A549 (cell line): ENCODE measurements at regions not wholly inside any gene's neighbourhood (a gene's known extent, or its start where the extent isn't known, plus 50 kb on each side); places are given as distances from the start of the nearest gene placed in this dataset.

Source experiments
- ATAC-seq, 2 experiments: fragments of 200-7000 bp in 1 of 2; fragments of >200 bp in 1 of 2; cut with Nextera tagmentation in 1 of 2; cut with Tn5 transposase in 1 of 2; 3 replicates each; pipeline versions ENCODE4 v1.8.0 to v1.9.1; 2018 to 2020; ENCODE audit warnings: mild to moderate bottlenecking in 1 of 2, moderate library complexity in 1 of 2
- CTCF ChIA-PET: fragments of 300-600 bp; sonication (Branson Sonifier 250); formaldehyde crosslinking; extraction: SDS; loops from one replicate; lab custom pipeline; 2021; ENCODE audit warnings: antibody characterized with exemption, inconsistent platforms; lab: Yijun Ruan, JAX
- POLR2A ChIA-PET: fragments of 350-600 bp; formaldehyde crosslinking; extraction: SDS; loops from one replicate; lab custom pipeline; 2021; ENCODE audit warnings: antibody characterized with exemption, inconsistent platforms; lab: Yijun Ruan, JAX
- DNase-seq, 2 experiments: peaks; one replicate each; pipeline versions ENCODE4 v3.0.0 to v3.0.0-alpha.2; 2011 to 2016; ENCODE audit warnings: low read depth in 1 of 2, low spot score in 1 of 2
- FAIRE-seq: peaks from 2 replicates; lab custom pipeline; 2011; peaks lifted over from hg19 to GRCh38; lab: Jason Lieb, UNC
- H3K27ac ChIP-seq, 2 experiments: fragments of >200 bp; sonication (Bioruptor Twin); formaldehyde crosslinking; 3 replicates each; pipeline ENCODE4 v1.5.1; 2016 to 2017
- H3K4me1 ChIP-seq: fragments of >200 bp; sonication (Bioruptor Twin); formaldehyde crosslinking; 3 replicates; pipeline ENCODE4 v1.6.1; 2016
- H3K4me2 ChIP-seq: fragments of >200 bp; sonication (Bioruptor Twin); formaldehyde crosslinking; 3 replicates; pipeline ENCODE4 v1.6.1; 2016
- H3K4me3 ChIP-seq: fragments of >200 bp; sonication (Bioruptor Twin); formaldehyde crosslinking; 3 replicates; pipeline ENCODE4 v1.5.1; 2016
- H3K9me3 ChIP-seq: fragments of >200 bp; sonication (Bioruptor Twin); formaldehyde crosslinking; 3 replicates; pipeline ENCODE4 v1.6.1; 2016
- EHF ChIP-seq: fragments of 250-450 bp; sonication (Bioruptor Pico); IDR thresholded peaks from 2 replicates; pipeline ENCODE4 v1.5.0; 2020; ENCODE audit warnings: mild to moderate bottlenecking
- EHMT2 ChIP-seq: fragments of 200-600 bp; sonication (generic); IDR thresholded peaks from 2 replicates; pipeline ENCODE4 v1.6.1; 2016; ENCODE audit warnings: antibody characterized with exemption, low read depth, mild to moderate bottlenecking, moderate library complexity
- ESRRA ChIP-seq: fragments of 150-350 bp; IDR thresholded peaks from 2 replicates; pipeline ENCODE4 v1.6.1; 2014; ENCODE audit warnings: mild to moderate bottlenecking, low read length, borderline replicate concordance
- FOSB ChIP-seq: fragments of 250-450 bp; sonication (Bioruptor Pico); IDR thresholded peaks from 2 replicates; pipeline ENCODE4 v1.5.0; 2020; ENCODE audit warnings: mild to moderate bottlenecking, moderate library complexity
- GATA3 ChIP-seq: IDR thresholded peaks from 2 replicates; pipeline ENCODE4 v1.6.1; 2012; ENCODE audit warnings: borderline replicate concordance
- HDAC2 ChIP-seq: fragments of 200-600 bp; sonication (generic); IDR thresholded peaks from 2 replicates; pipeline ENCODE4 v1.6.1; 2016
- MAFK ChIP-seq: fragments of 450-650 bp; IDR thresholded peaks from 2 replicates; pipeline ENCODE4 v1.6.1; 2014; ENCODE audit not compliant: partially characterized antibody
- NR3C1 ChIP-seq: fragments of >200 bp; sonication (Bioruptor Twin); formaldehyde crosslinking; IDR thresholded peaks from 3 replicates; pipeline ENCODE4 v1.6.1; 2017
- RAD21 ChIP-seq, 2 experiments: fragments of >200 bp in 1 of 2; sonication (Bioruptor Twin) in 1 of 2; formaldehyde crosslinking in 1 of 2; IDR thresholded peaks in 1 of 2; conservative IDR thresholded peaks in 1 of 2; 2 replicates in 1 of 2; 3 replicates in 1 of 2; pipeline ENCODE4 v1.6.1; 2012 to 2018; ENCODE audit warnings: inconsistent platforms in 1 of 2
- SMC3 ChIP-seq: fragments of >200 bp; sonication (Bioruptor Twin); formaldehyde crosslinking; IDR thresholded peaks from 3 replicates; pipeline ENCODE4 v1.6.1; 2018; ENCODE audit warnings: inconsistent platforms
- WGBS: methylation state at CpG from one replicate; pipeline ENCODE4 v1.1.6; 2017; ENCODE audit errors: missing lambda C conversion rate; 5-methylcytosine and 5-hydroxymethylcytosine counted together
- TF ChIP-seq, protein P1 (sequence below): fragments of 200-600 bp; sonication (generic); IDR thresholded peaks from 2 replicates; pipeline ENCODE4 v1.6.1; 2016; ENCODE audit warnings: antibody characterized with exemption, mild to moderate bottlenecking, moderate library complexity
- TF ChIP-seq, protein P2 (sequence below): IDR thresholded peaks from 2 replicates; pipeline ENCODE4 v1.6.1; 2012
- TF ChIP-seq, protein P3 (sequence below): fragments of >200 bp; sonication (Bioruptor Twin); formaldehyde crosslinking; IDR thresholded peaks from 2 replicates; pipeline ENCODE4 v1.6.1; 2016
- TF ChIP-seq, protein P4 (sequence below): fragments of 250-450 bp; sonication (Bioruptor Pico); IDR thresholded peaks from 2 replicates; pipeline ENCODE4 v1.5.0; 2020; ENCODE audit warnings: low read depth, mild to moderate bottlenecking, moderate library complexity

DNA sequence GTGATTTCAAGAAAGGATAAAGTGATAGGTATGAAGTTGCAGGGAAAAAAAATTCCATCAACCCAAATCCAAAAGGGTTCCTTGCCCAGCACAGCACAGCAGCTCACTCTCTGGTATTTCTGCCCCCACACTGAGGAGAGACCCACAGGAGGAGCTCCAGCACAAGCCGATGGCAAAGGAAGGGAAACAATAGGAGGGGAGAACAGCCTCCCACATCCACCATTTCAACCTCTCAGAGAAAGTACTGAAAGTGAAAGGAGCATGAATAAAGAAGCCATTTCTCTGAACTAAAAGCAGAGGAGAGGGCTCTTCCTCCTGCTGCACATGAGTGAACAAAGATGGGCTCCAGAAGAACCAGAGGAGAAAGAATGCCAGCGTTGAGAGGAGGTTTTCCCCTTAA is 54.9 kb upstream of the ZSWIM6 start:
- TF ChIP-seq RAD21 (conservative IDR thresholded peaks at IDR 0.05 in 1 of 2, IDR thresholded peaks at IDR 0.05 in 1 of 2) (peak; percentile 54 to 55), SMC3 (peak; percentile 29; the same call in 2 of the 3 replicates), HDAC2 (no peak)
- peaks cover 34% of the 10 kb centered on the region for H3K4me1 ChIP-seq
- POLR2A ChIA-PET = interaction anchor here (0.7 kb wide), 1 partner anchor 109 kb away, joined by 4 read pairs; no protein-coding TSS in a partner anchor
- DNase-seq (peak in 1 of 2 experiments; percentile 43), FAIRE-seq (no peak), ATAC-seq (peak; percentile 61 to 74; a peak in 3 of 6 replicates)
- CTCF ChIA-PET = interaction anchor here (0.7 to 1.6 kb wide), 4 partner anchors 27 to 54 kb away, joined by 3 to 5 read pairs (median 4); no protein-coding TSS in a partner anchor
- 34% methylated on average over 2 of the region's 2 CpGs for whole genome bisulfite sequencing
- no peak overlapping the region for H3K4me3 ChIP-seq
- H3K27ac ChIP-seq = peak overlapping the region in 1 of 2 experiments; percentile 51; a peak in 2 of 6 replicates
- H3K4me2 ChIP-seq = peak overlapping the region; percentile 45
- H3K9me3 ChIP-seq = no peaks in the 10 kb centered on the region

DNA sequence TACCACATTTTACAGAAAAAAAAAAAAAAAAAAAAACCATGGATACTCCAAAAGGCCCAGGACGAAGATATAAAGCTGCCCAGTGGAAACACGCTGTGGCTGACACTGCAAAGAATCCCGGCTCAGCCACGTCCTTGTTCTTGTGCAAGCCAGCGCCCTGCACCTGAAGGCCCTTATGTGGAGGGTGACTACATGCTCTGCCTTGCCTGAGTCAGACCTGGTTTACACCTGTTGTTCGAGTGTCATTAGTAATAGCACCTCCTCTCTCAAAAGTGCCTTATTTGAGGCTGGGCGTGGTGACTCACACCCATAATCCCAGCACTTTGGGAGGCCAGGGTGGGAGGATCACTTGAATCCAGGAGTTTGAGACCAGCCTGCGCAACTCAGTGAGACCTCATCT is 54.3 kb upstream of the ZSWIM6 start:
- WGBS = 85% methylated on average over 8 of the region's 8 CpGs
- no peak for FAIRE-seq
- POLR2A ChIA-PET = interaction anchor here (0.7 to 0.9 kb wide), 2 partner anchors 54 to 108 kb away, joined by 3 to 4 read pairs; no protein-coding TSS in a partner anchor
- peaks cover 34% of the 10 kb centered on the region for H3K4me1 ChIP-seq
- H3K4me2 ChIP-seq = no peak overlapping the region; the same call in 2 of the 3 replicates
- no peak for DNase-seq
- no peak; a peak in 1 of 6 replicates for ATAC-seq
- no peak for TF ChIP-seq NR3C1
- TF ChIP-seq, protein P1, sequence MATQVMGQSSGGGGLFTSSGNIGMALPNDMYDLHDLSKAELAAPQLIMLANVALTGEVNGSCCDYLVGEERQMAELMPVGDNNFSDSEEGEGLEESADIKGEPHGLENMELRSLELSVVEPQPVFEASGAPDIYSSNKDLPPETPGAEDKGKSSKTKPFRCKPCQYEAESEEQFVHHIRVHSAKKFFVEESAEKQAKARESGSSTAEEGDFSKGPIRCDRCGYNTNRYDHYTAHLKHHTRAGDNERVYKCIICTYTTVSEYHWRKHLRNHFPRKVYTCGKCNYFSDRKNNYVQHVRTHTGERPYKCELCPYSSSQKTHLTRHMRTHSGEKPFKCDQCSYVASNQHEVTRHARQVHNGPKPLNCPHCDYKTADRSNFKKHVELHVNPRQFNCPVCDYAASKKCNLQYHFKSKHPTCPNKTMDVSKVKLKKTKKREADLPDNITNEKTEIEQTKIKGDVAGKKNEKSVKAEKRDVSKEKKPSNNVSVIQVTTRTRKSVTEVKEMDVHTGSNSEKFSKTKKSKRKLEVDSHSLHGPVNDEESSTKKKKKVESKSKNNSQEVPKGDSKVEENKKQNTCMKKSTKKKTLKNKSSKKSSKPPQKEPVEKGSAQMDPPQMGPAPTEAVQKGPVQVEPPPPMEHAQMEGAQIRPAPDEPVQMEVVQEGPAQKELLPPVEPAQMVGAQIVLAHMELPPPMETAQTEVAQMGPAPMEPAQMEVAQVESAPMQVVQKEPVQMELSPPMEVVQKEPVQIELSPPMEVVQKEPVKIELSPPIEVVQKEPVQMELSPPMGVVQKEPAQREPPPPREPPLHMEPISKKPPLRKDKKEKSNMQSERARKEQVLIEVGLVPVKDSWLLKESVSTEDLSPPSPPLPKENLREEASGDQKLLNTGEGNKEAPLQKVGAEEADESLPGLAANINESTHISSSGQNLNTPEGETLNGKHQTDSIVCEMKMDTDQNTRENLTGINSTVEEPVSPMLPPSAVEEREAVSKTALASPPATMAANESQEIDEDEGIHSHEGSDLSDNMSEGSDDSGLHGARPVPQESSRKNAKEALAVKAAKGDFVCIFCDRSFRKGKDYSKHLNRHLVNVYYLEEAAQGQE = no peak
- TF ChIP-seq, protein P2, sequence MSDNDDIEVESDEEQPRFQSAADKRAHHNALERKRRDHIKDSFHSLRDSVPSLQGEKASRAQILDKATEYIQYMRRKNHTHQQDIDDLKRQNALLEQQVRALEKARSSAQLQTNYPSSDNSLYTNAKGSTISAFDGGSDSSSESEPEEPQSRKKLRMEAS = no peak
- no peak for TF ChIP-seq FOSB (CRISPR knock-in tag)
- no peak for TF ChIP-seq ESRRA
- no peak for TF ChIP-seq MAFK
- no peak for TF ChIP-seq EHF
- no peak for TF ChIP-seq GATA3
- no peak for TF ChIP-seq EHMT2
- TF ChIP-seq, protein P3, sequence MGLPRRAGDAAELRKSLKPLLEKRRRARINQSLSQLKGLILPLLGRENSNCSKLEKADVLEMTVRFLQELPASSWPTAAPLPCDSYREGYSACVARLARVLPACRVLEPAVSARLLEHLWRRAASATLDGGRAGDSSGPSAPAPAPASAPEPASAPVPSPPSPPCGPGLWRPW = no peak
- TF ChIP-seq, protein P4, sequence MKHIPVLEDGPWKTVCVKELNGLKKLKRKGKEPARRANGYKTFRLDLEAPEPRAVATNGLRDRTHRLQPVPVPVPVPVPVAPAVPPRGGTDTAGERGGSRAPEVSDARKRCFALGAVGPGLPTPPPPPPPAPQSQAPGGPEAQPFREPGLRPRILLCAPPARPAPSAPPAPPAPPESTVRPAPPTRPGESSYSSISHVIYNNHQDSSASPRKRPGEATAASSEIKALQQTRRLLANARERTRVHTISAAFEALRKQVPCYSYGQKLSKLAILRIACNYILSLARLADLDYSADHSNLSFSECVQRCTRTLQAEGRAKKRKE = no peak
- TF ChIP-seq, all 56 proteins: peak for 0
- H3K9me3 ChIP-seq = no peaks in the 10 kb centered on the region
- H3K27ac ChIP-seq = peak overlapping the region in 1 of 2 experiments; percentile 51; a peak in 2 of 6 replicates
- H3K4me3 ChIP-seq = no peak overlapping the region
- CTCF ChIA-PET = interaction anchor here (0.6 to 1.4 kb wide), 3 partner anchors 16 to 53 kb away, joined by 3 to 5 read pairs (median 3); no protein-coding TSS in a partner anchor

DNA sequence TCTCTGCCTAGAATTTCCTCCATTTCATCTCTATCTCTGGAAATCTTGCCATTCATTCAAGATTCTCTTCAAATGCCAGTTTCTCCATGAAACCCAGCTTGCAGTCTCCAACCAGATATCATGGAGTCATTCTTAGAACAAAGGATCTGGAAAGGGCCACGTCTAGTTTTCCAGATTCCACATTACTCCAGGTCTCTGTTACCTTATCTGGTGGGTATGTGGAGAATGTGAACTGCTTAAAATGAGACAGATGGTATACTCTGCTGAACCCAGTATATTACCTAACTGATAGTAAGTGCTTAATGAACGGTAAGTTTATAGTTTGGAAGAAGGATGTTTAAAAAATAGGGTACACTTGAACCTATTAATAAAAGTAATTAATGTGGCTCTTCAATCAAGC is 52.3 kb upstream of the ZSWIM6 start:
- Histone ChIP-seq H3K4me1 (peaks cover 32% of the 10 kb centered on the region), H3K4me3 (no peak overlapping the region), H3K27ac (no peak overlapping the region), H3K9me3 (no peaks in the 10 kb centered on the region), H3K4me2 (no peak overlapping the region)
- ChIA-PET CTCF (interaction anchor here (1.8 kb wide), 1 partner anchor 51 kb away, joined by 5 read pairs; no protein-coding TSS in a partner anchor), POLR2A (no interaction called here)
- WGBS = 53% methylated on average over 2 of the region's 2 CpGs
- ATAC-seq (no peak), FAIRE-seq (no peak), DNase-seq (no peak)
- TF ChIP-seq, protein P3 = no peak
- no peak for TF ChIP-seq HDAC2
